ENCODE measurements at regions not wholly inside any gene's neighbourhood (a gene's known extent, or its start where the extent isn't known, plus 50 kb on each side); places are given as distances from the start of the nearest gene placed in this dataset.

DNA sequence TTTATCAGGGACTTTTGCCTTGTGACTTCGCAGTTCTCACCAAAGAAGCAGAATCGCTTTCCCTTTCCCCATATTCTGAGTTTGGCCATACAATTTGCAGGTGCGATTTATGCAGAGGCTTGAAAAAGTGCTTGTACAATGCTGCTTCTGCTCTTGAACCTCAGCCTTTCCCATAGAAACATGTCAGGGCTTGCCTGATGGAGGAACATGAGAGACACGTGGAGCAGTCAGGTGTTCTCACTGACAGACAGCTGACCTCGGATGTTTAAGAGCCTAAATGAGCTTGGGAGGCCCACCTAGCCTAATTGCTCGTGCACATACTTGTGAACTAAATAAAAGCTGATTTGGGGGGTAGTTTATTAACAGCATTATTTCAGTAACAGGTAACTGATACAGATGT, 290.0 kb downstream of the S1PR1 start:
- TF ChIP-seq, protein P1, sequence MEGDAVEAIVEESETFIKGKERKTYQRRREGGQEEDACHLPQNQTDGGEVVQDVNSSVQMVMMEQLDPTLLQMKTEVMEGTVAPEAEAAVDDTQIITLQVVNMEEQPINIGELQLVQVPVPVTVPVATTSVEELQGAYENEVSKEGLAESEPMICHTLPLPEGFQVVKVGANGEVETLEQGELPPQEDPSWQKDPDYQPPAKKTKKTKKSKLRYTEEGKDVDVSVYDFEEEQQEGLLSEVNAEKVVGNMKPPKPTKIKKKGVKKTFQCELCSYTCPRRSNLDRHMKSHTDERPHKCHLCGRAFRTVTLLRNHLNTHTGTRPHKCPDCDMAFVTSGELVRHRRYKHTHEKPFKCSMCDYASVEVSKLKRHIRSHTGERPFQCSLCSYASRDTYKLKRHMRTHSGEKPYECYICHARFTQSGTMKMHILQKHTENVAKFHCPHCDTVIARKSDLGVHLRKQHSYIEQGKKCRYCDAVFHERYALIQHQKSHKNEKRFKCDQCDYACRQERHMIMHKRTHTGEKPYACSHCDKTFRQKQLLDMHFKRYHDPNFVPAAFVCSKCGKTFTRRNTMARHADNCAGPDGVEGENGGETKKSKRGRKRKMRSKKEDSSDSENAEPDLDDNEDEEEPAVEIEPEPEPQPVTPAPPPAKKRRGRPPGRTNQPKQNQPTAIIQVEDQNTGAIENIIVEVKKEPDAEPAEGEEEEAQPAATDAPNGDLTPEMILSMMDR (IDR thresholded peaks at IDR 0.05; ENCODE audit: low read depth, low read length): no peak
- no peak for DNase-seq (ENCODE audit: extremely low read depth, low read depth)

DNA sequence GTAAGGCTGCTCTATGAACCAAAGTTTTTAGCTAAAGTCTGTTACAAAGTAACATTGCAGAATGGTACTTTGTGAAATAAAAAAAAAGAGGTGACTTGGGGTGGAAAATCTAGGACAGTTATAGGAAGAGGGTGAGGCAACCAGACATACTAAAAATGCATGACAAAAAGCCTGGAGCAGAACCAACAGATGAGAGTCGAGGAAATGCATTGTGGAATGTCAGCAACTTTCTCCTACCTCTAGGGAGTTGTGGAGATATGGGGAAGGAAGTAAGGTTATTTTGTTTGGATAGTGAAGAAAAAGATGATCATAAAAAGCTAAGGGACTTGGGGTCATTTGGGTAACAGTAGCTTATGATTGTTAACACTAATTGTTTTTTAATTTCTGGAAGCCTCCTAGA, 295.6 kb downstream of the S1PR1 start:
- no peak for DNase-seq (ENCODE audit: extremely low read depth, low read depth)
- TF ChIP-seq, protein P1 (IDR thresholded peaks at IDR 0.05; ENCODE audit: low read depth, low read length): no peak

DNA sequence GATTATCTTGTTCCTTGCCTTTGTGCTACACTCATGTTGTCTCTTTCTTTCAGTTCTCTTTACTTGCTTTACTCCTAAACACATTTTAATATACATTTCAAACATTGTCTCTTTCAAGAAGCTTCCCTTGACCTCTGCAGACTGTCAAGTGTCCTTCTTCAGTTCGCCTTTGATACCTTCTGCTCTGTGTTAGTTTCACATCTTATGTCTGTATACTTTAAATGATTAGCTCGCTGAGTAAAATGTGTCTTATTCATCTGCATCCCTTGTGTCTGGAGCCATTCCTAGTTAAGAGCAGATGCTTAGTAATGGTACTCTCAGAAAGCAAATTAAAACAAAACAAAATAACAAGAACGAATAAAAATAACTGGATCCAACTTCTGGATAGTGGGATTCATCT, 303.3 kb downstream of the S1PR1 start:
- no peak for DNase-seq (ENCODE audit: extremely low read depth, low read depth)
- TF ChIP-seq, protein P1 (IDR thresholded peaks at IDR 0.05; ENCODE audit: low read depth, low read length): no peak

DNA sequence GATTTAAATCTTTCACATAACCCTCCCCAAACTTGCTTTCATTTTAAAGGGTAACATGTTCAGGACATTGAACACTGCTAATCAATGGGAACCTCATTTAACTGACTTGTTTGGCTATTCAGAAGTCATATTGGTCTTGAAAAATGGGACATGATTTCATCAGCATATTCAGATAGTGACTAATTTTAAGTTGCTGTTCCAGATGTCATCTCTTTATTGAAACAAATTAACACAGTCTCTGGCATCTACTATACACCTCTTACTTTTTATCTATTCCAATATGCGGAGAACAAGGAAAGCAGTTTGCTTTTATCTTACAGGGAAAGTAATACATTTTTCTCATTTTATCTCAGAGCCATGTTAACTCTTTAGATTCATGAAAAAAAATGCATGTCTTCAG, 310.1 kb downstream of the S1PR1 start:
- TF ChIP-seq, protein P1 (IDR thresholded peaks at IDR 0.05; ENCODE audit: low read depth, low read length): no peak
- DNase-seq (ENCODE audit: extremely low read depth, low read depth): no peak

DNA sequence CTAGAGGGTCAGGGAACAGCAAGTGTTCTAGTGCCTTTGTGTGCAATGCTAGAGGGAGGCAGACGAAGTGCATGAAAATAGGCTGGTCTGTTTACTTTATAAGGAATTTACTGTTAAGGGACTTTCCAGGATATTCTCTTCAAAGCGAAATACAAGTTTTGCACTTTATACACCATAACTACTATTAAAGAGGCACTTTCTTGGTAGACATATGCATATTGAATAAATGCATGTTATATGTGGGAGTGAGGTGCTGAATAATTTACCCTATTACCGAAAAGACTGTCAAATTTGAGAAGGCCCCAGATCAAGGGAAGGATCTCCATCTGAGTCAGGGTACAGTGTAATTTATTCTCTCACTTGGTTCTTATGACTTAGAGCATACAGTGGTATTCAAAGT, 310.5 kb downstream of the S1PR1 start:
- TF ChIP-seq, protein P1 (IDR thresholded peaks at IDR 0.05; ENCODE audit: low read depth, low read length): no peak
- DNase-seq (ENCODE audit: extremely low read depth, low read depth): no peak

DNA sequence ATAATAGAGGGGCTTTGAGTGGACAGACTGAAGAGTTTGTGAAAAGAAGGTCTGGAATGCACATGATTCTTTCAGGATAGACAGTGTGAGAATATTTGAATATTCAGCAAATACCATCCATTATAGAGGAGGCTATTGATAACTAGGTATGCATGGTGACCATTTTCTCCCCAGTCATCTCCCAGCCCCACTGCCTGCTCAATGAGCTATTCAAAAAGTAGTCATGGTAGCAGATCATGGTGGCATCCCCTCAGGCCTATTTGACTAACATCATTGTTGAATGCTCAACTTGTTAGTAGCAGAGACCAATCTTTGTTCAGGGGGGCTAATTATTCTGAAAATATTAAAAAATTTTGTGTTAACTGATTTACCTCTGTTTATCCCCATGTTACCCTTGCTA, 311.6 kb downstream of the S1PR1 start:
- no peak for DNase-seq (ENCODE audit: extremely low read depth, low read depth)
- TF ChIP-seq, protein P1 (IDR thresholded peaks at IDR 0.05; ENCODE audit: low read depth, low read length): no peak

DNA sequence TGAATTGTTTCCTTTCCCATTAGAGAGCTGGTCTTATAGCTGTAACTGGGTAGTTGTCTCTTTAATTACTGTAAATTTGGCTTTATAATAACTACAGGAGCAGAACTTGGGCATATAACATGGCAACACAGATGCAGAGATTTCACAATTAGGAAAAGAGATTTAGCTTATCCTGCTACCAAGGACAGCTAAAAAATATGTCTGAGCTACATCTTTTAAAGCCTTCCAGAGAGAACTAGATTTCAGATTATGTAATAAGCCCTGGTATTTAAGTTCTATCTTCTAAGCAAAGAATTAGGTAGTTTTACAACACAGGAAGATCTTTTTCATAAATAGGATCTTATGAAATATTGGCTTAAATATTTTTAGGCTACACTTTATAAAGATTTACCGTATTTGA, 313.8 kb downstream of the S1PR1 start:
- DNase-seq (ENCODE audit: extremely low read depth, low read depth): no peak
- TF ChIP-seq, protein P1 (IDR thresholded peaks at IDR 0.05; ENCODE audit: low read depth, low read length): no peak

Data from AG09319 (cell line).